PC-3 (cell line): ENCODE measurements at regions not wholly inside any gene's neighbourhood (a gene's known extent, or its start where the extent isn't known, plus 50 kb on each side); places are given as distances from the start of the nearest gene placed in this dataset.

Source experiments
- ATAC-seq: fragments of 200-7000 bp; cut with Tn5 transposase; 2 replicates; pipeline ENCODE4 v1.9.1; 2020; ENCODE audit warnings: mild to moderate bottlenecking, moderate library complexity
- BruUV-seq: library from RNA; stranded (reverse); fragments of 400-500 nt; replicated peaks from 2 replicates; lab custom pipeline; 2021; lab: Mats Ljungman, UMichigan
- CTCF ChIA-PET: fragments of 300-600 bp; sonication (Branson Sonifier 250); formaldehyde crosslinking; loops from one replicate; lab custom pipeline; 2022; ENCODE audit warnings: antibody characterized with exemption; lab: Charles Lee
- POLR2A ChIA-PET: fragments of 300-600 bp; sonication (Branson Sonifier 250); formaldehyde crosslinking; loops from one replicate; lab custom pipeline; 2022; ENCODE audit warnings: antibody characterized with exemption; ENCODE audit not compliant: unreplicated experiment; lab: Charles Lee
- DNase-seq: peaks from one replicate; pipeline ENCODE4 v3.0.0-alpha.2; 2015
- H2AFZ ChIP-seq: fragments of 300-600 bp; sonication (generic); 2 replicates; pipeline ENCODE4 v1.6.0; 2016; ENCODE audit warnings: antibody characterized with exemption, low read length
- H3F3A ChIP-seq: fragments of 300-600 bp; sonication (generic); one replicate; pipeline ENCODE4 v1.6.0; 2017; ENCODE audit warnings: antibody characterized with exemption, low read length, control low read depth, mild to moderate bottlenecking; ENCODE audit not compliant: unreplicated experiment
- H3K27ac ChIP-seq: fragments of 300-600 bp; sonication (generic); 2 replicates; pipeline ENCODE4 v1.5.1; 2016; ENCODE audit warnings: mild to moderate bottlenecking, low read length
- H3K27me3 ChIP-seq: fragments of 300-600 bp; sonication (generic); 2 replicates; pipeline ENCODE4 v1.6.1; 2016; ENCODE audit warnings: low read length, mixed read lengths
- H3K36me3 ChIP-seq: fragments of 300-600 bp; sonication (generic); 2 replicates; pipeline ENCODE4 v1.6.1; 2016; ENCODE audit warnings: low read depth, mixed run types, low read length, mixed read lengths
- H3K4me1 ChIP-seq: fragments of 300-600 bp; sonication (generic); 2 replicates; pipeline ENCODE4 v1.5.1; 2016; ENCODE audit warnings: low read length; ENCODE audit not compliant: insufficient read depth
- H3K4me2 ChIP-seq: fragments of 300-600 bp; sonication (generic); 2 replicates; pipeline ENCODE4 v1.6.0; 2016; ENCODE audit warnings: low read length
- H3K4me3 ChIP-seq: fragments of 300-600 bp; sonication (generic); 2 replicates; pipeline ENCODE4 v1.5.1; 2016; ENCODE audit warnings: mild to moderate bottlenecking, low read length, mixed read lengths
- H3K79me2 ChIP-seq: fragments of 300-600 bp; sonication (generic); 2 replicates; pipeline ENCODE4 v1.6.1; 2017; ENCODE audit warnings: low read length, mixed read lengths
- H3K9ac ChIP-seq: fragments of 300-600 bp; sonication (generic); 2 replicates; pipeline ENCODE4 v1.6.0; 2016; ENCODE audit warnings: mild to moderate bottlenecking, low read length
- H3K9me2 ChIP-seq: fragments of 300-600 bp; sonication (generic); replicated peaks from 2 replicates; pipeline ENCODE4 v1.6.1; 2016; ENCODE audit warnings: mixed run types, low read length, mixed read lengths
- H3K9me3 ChIP-seq: fragments of 300-600 bp; sonication (generic); 2 replicates; pipeline ENCODE4 v1.6.1; 2016; ENCODE audit warnings: low read length, mixed read lengths
- H4K20me1 ChIP-seq: fragments of 300-600 bp; sonication (generic); 2 replicates; pipeline ENCODE4 v1.6.1; 2016; ENCODE audit warnings: low read length, mixed read lengths
- CTCF ChIP-seq: fragments of 300-600 bp; sonication (generic); conservative IDR thresholded peaks from 2 replicates; pipeline ENCODE4 v1.5.1; 2017; ENCODE audit warnings: antibody characterized with exemption, low read depth, mild to moderate bottlenecking, low read length
- EZH2 ChIP-seq: fragments of 300-600 bp; sonication (generic); IDR thresholded peaks from one replicate; pipeline ENCODE4 v1.6.1; 2017; ENCODE audit warnings: antibody characterized with exemption, mild to moderate bottlenecking, low read length; ENCODE audit not compliant: unreplicated experiment
- EZH2phosphoT487 ChIP-seq: fragments of 300-600 bp; sonication (generic); IDR thresholded peaks from 2 replicates; pipeline ENCODE4 v1.6.1; 2018; ENCODE audit warnings: mild to moderate bottlenecking, antibody characterized with exemption, low read length, borderline replicate concordance
- intact Hi-C: fragments of 100-400 bp; cut with micrococcal nuclease; formaldehyde crosslinking; loops from 2 replicates; pipeline ENCODE4 v1.9.0; 2023

GRCh38 chr2:40507432-40507831 is 55.5 kb upstream of the SLC8A1 start:
- H3K36me3 ChIP-seq: no peaks in the 10 kb centered on the region
- no peak overlapping the region for H2AFZ ChIP-seq
- ATAC-seq: no peak
- POLR2A ChIA-PET: no interaction called here
- CTCF ChIA-PET: no interaction called here
- H3K79me2 ChIP-seq: no peaks in the 10 kb centered on the region
- H3K9me3 ChIP-seq: no peaks in the 10 kb centered on the region
- intact Hi-C loops: no loop called here
- no peaks in the 10 kb centered on the region for H4K20me1 ChIP-seq
- TF ChIP-seq EZH2 (no peak), EZH2phosphoT487 (no peak), CTCF (no peak)
- H3K4me3 ChIP-seq: no peak overlapping the region
- H3K27me3 ChIP-seq: no peaks in the 10 kb centered on the region
- H3K9me2 ChIP-seq: no peaks in the 10 kb centered on the region
- no peak overlapping the region for H3K9ac ChIP-seq
- no peaks in the 10 kb centered on the region for H3F3A ChIP-seq
- H3K4me2 ChIP-seq: no peak overlapping the region
- H3K27ac ChIP-seq: no peak overlapping the region
- BruUV-seq: no TSS peak
- peaks cover 12% of the 10 kb centered on the region for H3K4me1 ChIP-seq
- no peak for DNase-seq

GRCh38 chr2:40510304-40510703 is 58.4 kb upstream of the SLC8A1 start:
- POLR2A ChIA-PET: no interaction called here

More at GRCh38 chr2:40510304-40510703, 58.4 kb upstream of the SLC8A1 start:
- no peak for DNase-seq
- Histone ChIP-seq H3K36me3 (no peaks in the 10 kb centered on the region), H3K4me2 (no peak overlapping the region), H2AFZ (no peak overlapping the region), H3K4me3 (no peak overlapping the region), H3K27ac (no peak overlapping the region), H3K9me3 (no peaks in the 10 kb centered on the region), H3K4me1 (peaks cover 12% of the 10 kb centered on the region), H3K79me2 (no peaks in the 10 kb centered on the region), H3K9ac (no peak overlapping the region), H3K27me3 (no peaks in the 10 kb centered on the region), H3K9me2 (no peaks in the 10 kb centered on the region), H4K20me1 (no peaks in the 10 kb centered on the region), H3F3A (no peaks in the 10 kb centered on the region)
- no peak for ATAC-seq
- CTCF ChIA-PET: no interaction called here
- TF ChIP-seq EZH2phosphoT487 (no peak), EZH2 (no peak), CTCF (no peak)
- BruUV-seq: no TSS peak
- intact Hi-C loops: no loop called here
